Activated CD8-positive, alpha-beta T cell treated with anti-CD3 and anti-CD28 coated beads for 36 hours (primary cell): ENCODE measurements at regions not wholly inside any gene's neighbourhood (a gene's known extent, or its start where the extent isn't known, plus 50 kb on each side); places are given as distances from the start of the nearest gene placed in this dataset.

ENCODE experiments used
- ATAC-seq: fragments of 200-7000 bp; cut with Tn5 transposase; one replicate; pipeline ENCODE4 v1.10.0; 2021; ENCODE audit warnings: mild to moderate bottlenecking, moderate library complexity
- CTCF ChIA-PET: fragments of 350-600 bp; sonication (Branson Sonifier 250); formaldehyde crosslinking; loops from one replicate; lab custom pipeline; 2021; ENCODE audit warnings: antibody characterized with exemption; lab: Charles Lee
- POLR2A ChIA-PET: fragments of 350-600 bp; sonication (Branson Sonifier 250); formaldehyde crosslinking; loops from one replicate; lab custom pipeline; 2021; ENCODE audit warnings: antibody characterized with exemption; lab: Charles Lee
- DNase-seq: peaks from one replicate; pipeline ENCODE4 v3.0.0-alpha.2; 2020
- H3K27ac Mint-ChIP-seq: one replicate; pipeline ENCODE4 v1.8.0; 2021; ENCODE audit warnings: mild to moderate bottlenecking, mixed read lengths
- H3K27me3 Mint-ChIP-seq: one replicate; pipeline ENCODE4 v1.8.0; 2021; ENCODE audit warnings: mixed read lengths
- H3K36me3 Mint-ChIP-seq: one replicate; pipeline ENCODE4 v1.8.0; 2021; ENCODE audit warnings: low read depth, mixed read lengths
- H3K4me1 Mint-ChIP-seq: one replicate; pipeline ENCODE4 v1.8.0; 2021; ENCODE audit warnings: low read depth, mixed read lengths
- H3K4me3 Mint-ChIP-seq: one replicate; pipeline ENCODE4 v1.8.0; 2021; ENCODE audit warnings: mild to moderate bottlenecking, moderate library complexity, mixed read lengths
- H3K9me3 Mint-ChIP-seq: one replicate; pipeline ENCODE4 v1.8.0; 2021; ENCODE audit warnings: mixed read lengths
- CTCF ChIP-seq: fragments of 200-600 bp; IDR thresholded peaks from one replicate; pipeline ENCODE4 v1.8.0; 2022; ENCODE audit warnings: antibody characterized with exemption, mild to moderate bottlenecking
- intact Hi-C: fragments of 100-400 bp; cut with micrococcal nuclease; formaldehyde crosslinking; loops from one replicate; pipeline ENCODE4 v1.10.0; 2022

DNA sequence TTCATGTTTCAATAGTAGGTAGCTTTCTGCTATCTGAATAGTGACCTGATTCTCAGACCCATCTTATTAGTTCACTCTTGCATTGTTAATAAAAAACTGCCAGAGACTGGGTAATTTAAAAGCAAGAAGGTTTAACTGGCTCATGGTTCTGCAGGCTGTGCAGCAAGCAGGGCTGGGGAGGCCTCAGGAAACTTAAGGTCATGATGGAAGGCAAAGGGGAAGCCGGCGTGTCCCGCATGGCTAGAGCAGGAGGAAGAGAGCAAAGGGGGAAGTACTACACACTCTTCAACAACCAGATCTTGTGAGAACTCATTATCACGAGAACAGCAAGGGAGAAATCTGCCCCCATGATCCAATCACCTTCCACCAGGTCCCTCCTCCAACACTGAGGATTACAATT is 185.2 kb upstream of the PITRM1 start:
- CTCF ChIA-PET, result no interaction called here
- no peaks in the 10 kb centered on the region for H3K36me3 Mint-ChIP-seq
- DNase-seq (no peak), ATAC-seq (no peak)
- H3K4me1 Mint-ChIP-seq, result peaks cover 2% of the 10 kb centered on the region
- intact Hi-C loops, result no loop called here
- no peak overlapping the region for H3K4me3 Mint-ChIP-seq
- peaks cover 9% of the 10 kb centered on the region for H3K27me3 Mint-ChIP-seq
- TF ChIP-seq CTCF, result no peak
- peaks cover 19% of the 10 kb centered on the region for H3K9me3 Mint-ChIP-seq
- POLR2A ChIA-PET, result no interaction called here
- H3K27ac Mint-ChIP-seq, result no peak overlapping the region

DNA sequence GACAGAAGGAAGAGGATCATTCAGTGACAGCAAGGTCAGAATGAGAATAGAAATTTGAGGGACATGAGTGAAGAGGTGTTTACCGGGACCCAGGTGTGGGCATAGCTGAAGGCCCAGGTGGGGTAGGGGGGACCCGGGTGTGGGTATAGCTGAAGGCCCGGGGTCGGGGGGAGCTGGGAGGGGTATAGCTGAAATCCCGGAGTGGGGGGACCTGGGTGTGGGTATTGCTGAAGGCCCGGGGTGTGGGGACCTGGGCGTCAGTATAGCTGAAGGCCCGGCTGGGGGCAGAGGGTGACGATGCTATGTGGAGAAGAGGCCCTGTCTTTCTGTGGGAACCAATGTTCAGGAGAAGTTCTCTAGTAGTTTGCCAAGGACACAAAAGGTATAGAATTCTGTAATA is 183.0 kb upstream of the PITRM1 start:
- Mint-ChIP-seq H3K27ac (no peak overlapping the region), H3K4me3 (no peak overlapping the region), H3K27me3 (peaks cover 15% of the 10 kb centered on the region), H3K36me3 (no peaks in the 10 kb centered on the region), H3K4me1 (peaks cover 4% of the 10 kb centered on the region), H3K9me3 (peaks cover 5% of the 10 kb centered on the region)
- intact Hi-C loops, result no loop called here
- no peak for TF ChIP-seq CTCF
- ChIA-PET POLR2A (no interaction called here), CTCF (no interaction called here)
- DNase-seq, result no peak
- no peak for ATAC-seq

GRCh38 chr10:3354174-3354900 is 181.8 kb upstream of the PITRM1 start:
- no peak for TF ChIP-seq CTCF
- H3K9me3 Mint-ChIP-seq, result no peaks in the 10 kb centered on the region
- no peak for ATAC-seq
- H3K4me3 Mint-ChIP-seq, result no peak overlapping the region
- no peaks in the 10 kb centered on the region for H3K36me3 Mint-ChIP-seq
- no peak overlapping the region for H3K27ac Mint-ChIP-seq
- peaks cover 4% of the 10 kb centered on the region for H3K4me1 Mint-ChIP-seq
- intact Hi-C loops, result no loop called here
- POLR2A ChIA-PET, result no interaction called here
- no peak for DNase-seq
- CTCF ChIA-PET, result no interaction called here
- H3K27me3 Mint-ChIP-seq, result peaks cover 15% of the 10 kb centered on the region

- no peak for ATAC-seq
- ChIA-PET CTCF (no interaction called here), POLR2A (no interaction called here)
- Mint-ChIP-seq H3K9me3 (no peaks in the 10 kb centered on the region), H3K27ac (no peak overlapping the region), H3K4me3 (no peak overlapping the region), H3K36me3 (no peaks in the 10 kb centered on the region), H3K27me3 (peaks cover 13% of the 10 kb centered on the region), H3K4me1 (peaks cover 4% of the 10 kb centered on the region)
- intact Hi-C loops, result no loop called here
- no peak for DNase-seq
- TF ChIP-seq CTCF, result no peak
Measured at GRCh38 chr10:3353235-3353634, 180.7 kb upstream of the PITRM1 start.

DNA sequence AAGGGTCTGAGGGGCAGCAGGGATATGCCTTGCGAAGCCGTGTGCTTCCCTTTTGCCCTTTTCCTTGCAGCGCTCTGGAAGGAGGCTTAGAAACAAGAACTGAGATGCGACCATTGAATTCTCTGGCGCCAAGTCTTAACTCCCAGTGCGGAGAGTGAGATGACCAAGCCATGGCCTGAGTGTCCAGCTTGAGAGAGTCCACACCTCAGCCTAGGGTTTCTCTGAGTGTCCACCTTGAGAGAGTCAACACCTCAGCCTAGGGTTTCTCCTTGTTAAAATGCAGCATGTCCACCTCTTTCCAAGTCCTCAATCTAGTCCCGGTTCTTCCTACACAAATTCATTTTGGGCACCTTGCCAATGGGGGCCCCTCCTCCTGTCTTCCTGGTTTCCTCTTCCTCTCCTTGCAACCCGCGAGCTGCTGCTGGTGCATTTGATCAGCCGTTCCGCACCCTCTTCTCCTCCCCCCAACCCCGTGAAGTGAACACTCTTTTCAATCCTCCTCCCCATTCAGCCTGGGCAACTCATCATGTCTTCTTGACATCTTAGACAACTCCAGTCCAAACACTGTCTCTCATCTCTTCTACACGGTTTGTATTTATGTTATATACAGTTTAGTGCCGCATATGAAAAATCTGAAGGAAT is 178.2 kb upstream of the PITRM1 start:
- TF ChIP-seq CTCF, result no peak
- Mint-ChIP-seq H3K4me3 (no peak overlapping the region), H3K27ac (no peak overlapping the region), H3K36me3 (no peaks in the 10 kb centered on the region), H3K4me1 (peaks cover 4% of the 10 kb centered on the region), H3K9me3 (no peaks in the 10 kb centered on the region), H3K27me3 (peaks cover 12% of the 10 kb centered on the region)
- CTCF ChIA-PET, result no interaction called here
- intact Hi-C loops, result no loop called here
- POLR2A ChIA-PET, result no interaction called here
- ATAC-seq (no peak), DNase-seq (no peak)
